HG03460 (cell line): ENCODE measurements at regions not wholly inside any gene's neighbourhood (a gene's known extent, or its start where the extent isn't known, plus 50 kb on each side); places are given as distances from the start of the nearest gene placed in this dataset.
"Not testable (repeated sequence)": the region's sequence is repeated elsewhere in the genome, so short reads cannot be mapped to it uniquely, and the experiment has no call there.

Source experiments
- ATAC-seq: cut with Tn5 transposase; IDR thresholded peaks from one replicate; pipeline ENCODE4 v1.9.1; 2021; ENCODE audit not compliant: unreplicated experiment

DNA sequence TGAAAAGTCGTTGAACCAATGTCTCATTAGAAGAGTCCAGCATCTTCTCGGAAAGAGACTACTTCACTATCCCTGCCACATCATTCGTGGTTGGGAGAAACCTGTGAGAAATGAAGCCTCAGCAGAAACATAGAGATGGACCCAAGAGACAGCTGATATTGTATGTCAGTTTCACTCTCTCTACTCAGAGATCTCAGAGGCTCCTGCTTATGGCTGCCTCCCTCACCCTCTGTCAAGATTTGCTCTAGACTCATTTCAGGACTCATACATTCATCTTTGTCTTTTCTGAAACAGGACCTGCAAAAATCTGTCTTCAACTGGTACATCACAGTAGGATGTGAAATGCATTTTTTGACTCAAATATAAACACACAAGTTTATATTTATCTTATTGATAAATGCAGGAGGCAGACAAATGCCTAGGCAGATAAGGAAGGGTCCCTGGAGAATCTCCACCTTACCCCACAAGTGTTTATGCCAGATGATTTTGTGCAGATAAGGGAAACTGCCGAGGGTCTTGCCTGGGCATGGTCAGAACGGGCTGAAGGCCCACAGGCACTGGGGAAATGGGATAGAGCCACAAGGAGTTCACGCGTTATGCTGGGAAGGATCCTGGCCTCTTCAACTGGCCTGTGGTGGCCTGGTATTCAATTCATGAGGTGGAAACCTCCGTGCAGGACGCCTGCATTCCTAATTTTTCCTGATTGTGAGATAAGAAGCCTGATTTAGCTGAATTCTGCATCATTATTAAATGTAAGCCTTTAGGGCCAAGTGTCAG is 1834.0 kb upstream of the PCDH20 start:
- no peak for ATAC-seq

DNA sequence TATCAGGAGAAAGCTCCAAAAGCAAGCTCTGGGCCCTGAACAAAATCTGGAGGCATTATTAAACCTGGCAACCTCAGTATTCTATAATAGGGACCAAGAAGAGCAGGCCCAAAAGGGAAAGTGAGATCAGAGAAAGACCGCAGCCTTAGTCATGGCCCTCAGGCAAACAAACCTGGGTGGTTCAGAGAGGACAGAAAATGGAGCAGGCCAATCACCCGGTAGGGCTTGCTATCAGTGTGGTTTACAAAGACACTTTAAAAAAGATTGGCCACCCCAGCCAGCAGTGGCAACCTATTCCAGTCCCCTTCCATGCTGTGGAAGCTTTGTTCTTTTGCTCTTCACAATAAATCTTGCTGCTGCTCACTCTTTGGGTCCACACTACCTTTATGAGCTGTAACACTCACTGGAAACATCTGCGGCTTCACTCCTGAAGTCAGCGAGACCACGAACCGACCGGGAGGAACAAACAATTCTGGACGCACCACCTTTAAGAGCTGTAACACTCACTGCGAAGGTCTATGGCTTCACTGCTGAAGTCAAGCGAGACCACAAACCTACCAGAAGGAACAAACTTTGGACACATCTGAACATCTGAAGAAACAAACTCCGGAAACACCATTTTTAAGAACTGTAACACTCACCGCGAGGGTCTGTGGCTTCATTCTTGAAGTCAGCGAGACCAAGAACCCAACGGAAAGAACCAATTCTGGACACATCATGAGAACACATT is 1821.2 kb upstream of the PCDH20 start:
- ATAC-seq = not testable (repeated sequence)

DNA sequence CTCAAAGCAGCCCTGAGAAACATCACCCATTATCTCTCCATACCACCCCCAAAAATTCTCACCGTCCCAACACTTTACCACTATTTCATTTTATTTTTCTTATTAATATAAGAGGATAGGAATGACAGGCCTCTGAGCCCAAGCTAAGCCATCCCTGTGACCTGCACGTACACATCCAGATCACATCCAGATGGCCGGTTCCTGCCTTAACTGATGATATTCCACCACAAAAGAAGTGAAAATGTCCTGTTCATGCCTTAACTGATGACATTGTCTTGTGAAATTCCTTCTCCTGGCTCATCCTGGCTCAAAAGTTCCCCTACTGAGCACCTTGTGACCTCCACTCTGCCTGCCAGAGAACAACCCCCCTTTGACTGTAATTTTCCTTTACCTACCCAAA is 1802.9 kb upstream of the PCDH20 start:
- not testable (repeated sequence) for ATAC-seq

DNA sequence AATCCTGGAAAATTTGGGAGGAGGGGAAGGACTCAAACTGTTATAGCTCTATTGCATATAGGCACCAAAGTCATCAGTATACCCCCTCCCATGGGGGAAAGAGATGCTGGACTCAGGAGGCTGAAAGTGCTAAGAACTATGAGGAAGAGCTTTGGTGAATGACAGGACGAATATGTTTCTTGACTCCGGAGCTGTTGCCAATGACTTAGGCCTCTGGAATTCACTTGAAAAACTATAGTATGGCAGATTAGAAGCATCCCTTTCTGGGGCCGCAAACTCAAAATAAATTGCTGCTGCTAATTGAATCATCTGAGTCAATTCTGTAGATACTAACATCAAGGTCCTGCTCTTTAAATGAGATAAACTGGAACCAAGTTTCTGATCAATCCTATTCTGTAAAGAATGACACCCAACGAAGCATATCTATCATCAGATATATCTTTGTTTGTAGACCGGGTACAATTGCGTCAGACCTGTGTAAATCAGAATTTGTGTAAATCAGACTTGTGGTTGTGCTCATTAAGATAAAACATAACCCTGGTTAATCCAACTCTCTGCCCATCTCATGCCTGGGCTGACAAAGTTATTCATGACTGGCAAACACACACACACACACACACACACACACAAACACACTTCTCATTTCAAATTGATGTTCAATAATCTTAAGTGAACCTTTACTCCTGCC is 1793.8 kb upstream of the PCDH20 start:
- no peak for ATAC-seq

DNA sequence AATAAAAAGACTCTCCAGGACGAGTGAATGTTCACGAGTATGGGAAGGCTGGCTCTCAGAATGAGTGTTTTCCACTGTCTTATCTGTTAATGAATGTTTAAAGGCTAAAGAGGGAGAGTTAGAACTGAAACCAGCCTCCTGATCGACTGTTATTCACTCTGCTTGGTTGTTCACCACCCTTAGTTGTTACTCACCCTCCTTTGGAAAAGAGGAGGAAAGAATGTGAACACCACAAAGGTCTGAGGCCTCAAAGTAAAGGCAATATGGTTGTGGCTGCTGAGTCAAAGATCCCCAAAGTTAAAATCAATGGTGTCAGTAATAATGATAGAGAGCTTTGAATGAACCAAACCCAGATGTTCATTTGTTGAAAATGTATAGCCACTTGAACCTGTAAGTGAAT is 1793.2 kb upstream of the PCDH20 start:
- ATAC-seq = no peak

DNA sequence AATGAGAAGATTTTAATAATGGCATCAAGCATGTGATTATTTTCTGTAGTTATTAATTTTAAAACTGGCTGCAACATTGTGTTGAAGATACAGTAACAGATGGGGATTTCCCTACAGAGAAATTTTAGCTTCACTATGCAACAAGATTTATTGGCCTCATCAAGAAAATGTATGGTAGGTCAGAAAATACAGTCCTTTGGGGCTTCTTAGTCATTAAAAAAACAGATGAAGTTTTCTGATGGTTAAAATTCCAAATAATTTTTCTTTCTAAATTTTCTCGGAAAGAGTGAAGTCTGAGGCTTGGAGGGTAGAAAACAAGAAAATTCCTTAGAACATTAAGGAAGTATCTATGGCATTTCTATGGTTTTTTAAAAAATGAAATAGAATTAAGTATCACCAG is 1790.8 kb upstream of the PCDH20 start:
- no peak for ATAC-seq

DNA sequence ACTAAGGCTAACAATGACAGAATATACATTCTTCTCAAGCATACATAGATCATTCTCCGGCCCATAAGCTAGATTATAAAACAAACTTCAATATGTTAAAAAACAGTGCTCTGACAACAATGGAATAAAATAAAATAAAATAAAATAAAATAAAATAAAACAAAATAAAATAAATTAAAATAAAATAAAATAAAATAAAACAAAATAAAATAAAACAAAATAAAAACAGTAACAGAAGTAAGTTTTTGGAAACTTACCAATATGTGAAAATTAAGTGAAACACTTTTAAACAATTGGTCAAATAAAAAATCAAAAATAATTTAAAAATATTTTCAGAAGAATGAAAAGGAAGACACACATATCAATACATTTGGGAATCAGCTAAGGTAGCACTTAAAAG is 1785.8 kb upstream of the PCDH20 start:
- no peak for ATAC-seq

DNA sequence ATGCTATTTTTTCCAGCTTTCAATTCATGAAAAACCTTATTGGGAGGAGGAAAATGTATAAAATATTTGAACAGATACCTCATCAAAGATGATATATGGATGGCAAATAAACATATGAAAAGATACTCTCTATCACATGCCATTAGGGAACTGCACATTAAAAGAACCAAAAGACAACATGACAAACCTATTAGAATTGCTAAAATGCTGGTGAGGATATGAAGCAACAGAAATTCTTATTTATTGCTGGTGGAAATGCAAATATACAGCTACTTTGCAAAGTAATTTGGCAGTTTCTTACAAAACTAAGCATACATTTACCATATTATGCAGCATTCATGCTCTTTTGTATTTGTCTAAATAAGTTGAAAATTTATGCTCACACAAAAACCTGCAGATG is 1783.9 kb upstream of the PCDH20 start:
- ATAC-seq = no peak

DNA sequence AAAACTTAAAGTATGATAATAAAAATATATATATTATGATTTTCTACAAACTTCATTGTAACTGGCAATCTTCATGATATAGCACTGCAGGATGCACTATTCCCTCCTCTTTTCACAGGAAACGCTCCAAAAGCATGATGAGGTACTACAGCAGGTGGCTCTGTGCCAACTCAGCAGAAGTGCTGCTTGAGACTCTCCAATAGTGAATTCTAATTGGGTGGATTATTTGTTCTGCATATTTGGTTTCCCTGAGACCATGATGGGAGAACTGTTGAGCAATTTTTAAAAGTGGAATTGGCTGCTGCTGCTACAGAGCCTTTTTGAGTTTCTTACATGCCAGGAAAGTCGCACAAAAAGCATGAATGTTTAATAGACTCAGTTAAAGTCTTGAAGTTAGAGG is 1782.4 kb upstream of the PCDH20 start:
- no peak for ATAC-seq

DNA sequence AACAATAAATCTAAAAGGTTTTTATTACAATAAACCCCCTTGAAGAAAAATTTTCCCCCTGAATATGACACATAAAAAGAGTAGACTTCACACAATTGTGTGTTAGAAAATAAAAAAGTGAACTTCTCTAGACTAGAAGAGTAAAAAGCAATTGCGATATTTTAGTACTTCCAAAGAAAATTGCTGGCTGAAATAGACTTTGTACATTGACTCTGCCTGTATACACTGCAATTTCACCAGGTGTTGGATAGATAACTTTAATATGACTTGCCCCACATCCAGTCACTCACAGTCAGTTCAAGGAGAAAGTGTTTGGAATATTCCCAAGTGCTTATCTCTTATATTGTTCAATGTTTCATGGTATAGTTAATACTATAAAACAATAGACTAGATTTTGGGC is 1780.1 kb upstream of the PCDH20 start:
- ATAC-seq = no peak

DNA sequence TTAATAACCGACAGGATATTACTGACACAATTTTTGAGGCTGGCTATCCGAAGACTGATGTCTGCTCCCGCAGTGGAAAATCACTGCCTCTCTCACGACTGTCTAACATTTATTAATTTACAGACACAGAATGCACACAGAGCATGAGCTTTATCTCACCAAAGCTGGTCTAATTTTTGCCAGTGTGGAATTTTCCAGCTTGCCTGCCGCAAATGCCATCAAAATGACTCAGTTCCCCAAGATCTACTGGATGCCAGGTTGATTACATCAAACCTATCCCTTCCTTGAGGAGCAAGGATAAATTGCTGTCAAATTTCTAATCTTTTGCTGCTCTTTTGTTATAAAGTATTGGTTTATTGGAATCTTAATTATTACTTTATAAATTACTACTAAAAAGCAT is 1775.1 kb upstream of the PCDH20 start:
- no peak for ATAC-seq

DNA sequence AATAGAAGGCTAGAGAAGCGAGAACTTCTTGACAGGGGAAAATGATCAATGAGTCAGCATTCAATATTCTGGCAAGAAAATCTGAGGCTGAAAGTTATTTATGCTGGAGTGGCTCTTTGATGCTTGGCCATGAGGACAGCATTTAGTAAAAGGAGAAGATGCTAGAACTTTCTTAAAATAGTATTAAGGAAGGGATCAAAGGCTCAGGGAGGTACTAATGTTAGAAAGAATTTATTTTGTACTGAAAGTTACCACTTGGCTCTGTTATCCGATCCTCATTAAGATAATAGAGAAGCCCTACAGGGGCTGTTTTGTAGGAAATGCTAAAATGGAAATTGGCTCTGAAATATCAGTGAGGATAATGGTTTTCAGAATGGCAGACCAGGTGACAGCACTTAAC is 1774.6 kb upstream of the PCDH20 start:
- ATAC-seq = no peak

DNA sequence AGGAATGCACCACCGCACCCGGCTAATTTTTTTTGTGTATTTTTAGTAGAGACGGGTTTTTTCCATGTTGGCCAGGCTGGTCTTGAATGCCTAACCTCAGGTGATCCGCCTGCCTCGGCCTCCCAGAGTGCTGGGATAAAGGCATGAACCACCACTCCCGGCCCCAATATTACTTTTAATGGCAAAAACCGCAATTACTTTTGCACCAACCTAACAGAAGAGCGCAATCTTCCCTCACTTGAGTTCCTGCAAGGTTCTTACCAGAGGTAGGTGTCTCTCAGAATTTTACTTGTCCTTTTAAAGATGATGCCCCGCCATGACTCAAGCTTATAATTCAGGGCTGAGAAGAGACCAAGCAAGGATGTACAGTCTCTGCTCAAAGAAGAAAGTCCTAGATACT is 1774.1 kb upstream of the PCDH20 start:
- no peak for ATAC-seq

DNA sequence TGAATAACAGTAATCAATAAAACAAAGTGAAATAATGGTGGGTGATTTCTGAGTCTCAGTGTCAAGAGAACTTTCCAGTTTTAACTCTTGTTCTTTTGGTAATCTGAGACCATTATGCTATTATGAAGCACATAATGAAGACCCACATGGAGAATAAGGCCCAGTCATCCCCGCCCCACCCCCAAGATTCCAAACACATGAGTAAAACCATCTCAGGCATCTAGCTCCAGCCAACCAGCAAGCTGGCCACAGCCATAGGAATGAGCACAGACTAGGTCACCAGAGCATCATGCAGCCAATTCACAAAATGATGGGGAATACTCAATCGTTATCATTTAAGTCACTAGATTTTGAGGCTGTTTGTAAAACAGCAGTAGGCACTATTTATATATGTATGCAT is 1769.0 kb upstream of the PCDH20 start:
- ATAC-seq = no peak

DNA sequence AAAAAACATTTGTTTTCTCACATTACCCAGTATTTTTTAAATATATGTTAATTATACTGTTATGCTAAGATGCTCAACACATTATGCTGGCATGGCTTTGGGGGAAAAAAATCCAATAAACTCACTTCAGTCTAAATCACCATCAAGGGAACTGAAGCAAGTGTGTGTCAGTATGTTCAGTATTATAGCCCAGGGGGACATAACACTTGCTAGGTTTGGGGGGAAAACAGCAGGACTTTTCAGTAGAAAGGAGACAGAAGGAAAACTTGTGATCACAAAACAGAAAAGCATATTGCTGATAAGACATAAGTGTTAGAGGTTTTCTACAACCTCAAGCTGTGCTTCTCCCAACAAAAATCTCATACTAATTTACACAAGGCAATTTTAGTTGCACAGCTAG is 1759.9 kb upstream of the PCDH20 start:
- ATAC-seq = no peak

DNA sequence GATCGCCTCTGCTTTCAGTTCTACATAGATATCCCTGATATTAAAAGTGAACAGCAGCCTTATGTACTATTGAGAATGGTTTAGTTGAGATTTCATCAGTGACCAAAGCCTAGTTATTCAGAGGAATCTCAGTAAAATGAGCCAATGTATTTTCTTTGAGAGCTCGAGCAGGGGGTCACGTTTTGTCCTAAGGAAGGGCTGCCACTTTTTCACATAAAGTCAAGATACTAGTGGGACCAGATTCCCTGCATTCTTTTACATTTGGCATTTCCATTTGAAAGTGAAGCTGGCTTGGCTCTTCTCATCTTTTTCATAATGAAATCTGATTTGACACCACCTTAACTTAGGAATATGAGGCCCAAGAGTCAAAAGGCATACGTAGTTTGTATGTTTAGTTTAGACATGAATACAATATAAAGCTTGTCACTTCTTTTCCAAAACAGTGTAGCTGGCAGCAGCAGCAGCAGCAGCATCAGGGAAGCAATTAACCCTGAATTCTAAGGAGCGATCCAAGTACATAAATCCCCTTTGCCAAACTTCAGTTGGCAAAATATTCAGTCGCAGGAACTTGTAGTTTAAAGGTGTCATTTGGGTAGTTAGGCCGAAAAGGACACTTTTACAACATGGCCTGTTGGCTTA is 1752.2 kb upstream of the PCDH20 start:
- no peak for ATAC-seq

DNA sequence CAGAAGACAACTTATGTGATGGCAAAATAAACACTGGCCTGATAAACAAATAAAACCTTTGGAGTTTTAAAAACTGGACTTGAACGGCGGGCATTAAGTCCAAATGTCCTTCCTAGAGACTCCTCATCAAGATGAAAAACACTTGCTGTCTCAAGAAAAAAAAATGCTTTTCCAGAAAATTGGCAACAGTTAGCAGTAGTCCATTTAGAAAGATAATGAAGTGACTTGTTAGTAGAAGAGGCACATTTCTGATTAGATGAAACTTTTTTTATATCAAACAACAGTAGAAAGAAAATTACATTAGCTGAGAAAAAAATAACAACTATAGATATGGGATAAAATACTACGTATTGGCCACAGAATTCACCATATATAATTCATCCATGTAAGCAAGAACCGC is 1750.7 kb upstream of the PCDH20 start:
- no peak for ATAC-seq

DNA sequence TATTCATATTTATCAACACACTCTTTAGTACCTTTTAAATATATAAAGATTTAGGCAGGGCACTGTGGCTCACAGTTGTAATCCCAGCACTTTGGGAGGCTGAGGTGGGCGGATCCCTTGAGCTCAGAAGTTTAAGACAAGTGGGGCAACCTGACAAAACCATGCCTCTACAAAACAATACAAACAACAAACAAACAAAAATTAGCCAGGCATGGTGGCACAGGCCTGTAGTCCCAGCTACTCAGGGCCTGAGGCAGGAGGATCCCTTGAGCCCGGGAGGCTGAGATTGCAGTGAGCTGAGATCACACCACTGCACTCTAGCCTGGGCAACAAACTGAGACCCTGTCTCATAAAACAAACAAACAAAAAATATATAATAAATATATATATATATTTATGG is 1748.3 kb upstream of the PCDH20 start:
- ATAC-seq = no peak

DNA sequence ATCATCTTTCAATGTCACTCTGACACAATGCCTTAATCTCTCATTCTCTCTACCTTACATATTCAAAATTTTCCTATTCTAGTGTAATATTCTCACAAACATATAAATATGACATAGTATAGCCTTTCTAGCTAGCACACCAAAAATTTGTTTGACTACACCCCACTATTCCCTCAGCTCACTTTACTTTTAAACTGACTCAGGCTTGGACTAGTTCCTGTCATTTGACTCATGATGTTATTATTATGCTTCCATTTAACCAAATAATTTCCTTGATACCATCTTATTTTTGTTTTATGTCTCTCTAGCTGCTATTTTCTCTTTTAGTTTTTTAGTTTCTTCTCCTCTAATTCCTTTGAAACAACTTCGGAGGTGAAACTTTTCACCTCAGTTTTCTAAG is 1745.6 kb upstream of the PCDH20 start:
- no peak for ATAC-seq

DNA sequence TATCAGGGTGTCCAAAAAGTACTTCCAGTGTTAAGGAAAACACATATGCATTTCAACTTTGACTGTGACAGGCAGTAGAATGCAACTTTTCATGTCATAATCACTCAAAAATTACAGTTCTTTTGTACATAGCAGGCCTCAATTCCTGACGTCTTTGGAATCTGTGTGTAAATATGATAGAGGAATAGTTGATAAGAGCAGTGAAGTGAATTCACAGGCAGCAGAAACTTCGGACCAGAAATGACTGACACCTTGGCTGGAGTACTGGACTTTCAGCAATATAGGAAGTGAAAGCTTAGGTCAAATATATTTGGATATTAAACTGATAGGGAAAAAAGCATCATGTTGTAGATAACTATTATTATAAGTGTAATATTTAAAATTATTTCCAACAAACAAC is 1741.2 kb upstream of the PCDH20 start:
- ATAC-seq = no peak

DNA sequence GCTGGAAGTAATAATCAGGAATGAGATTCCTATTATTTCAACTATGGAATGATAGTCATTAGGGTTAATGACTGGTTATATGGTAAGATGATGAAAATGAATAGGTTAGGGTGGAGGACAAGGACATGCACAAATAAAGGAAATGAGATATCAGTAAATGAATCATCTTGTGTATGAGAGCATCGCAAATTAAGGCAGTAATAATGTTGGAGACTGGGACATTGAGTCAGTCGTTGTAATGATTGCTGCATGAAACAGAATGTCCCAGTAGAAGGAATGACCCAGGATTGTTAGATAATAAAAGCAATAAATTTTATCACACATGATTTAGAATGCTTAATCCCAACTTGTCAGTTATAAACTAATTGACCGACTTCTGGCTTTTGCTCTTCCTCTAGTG is 1733.7 kb upstream of the PCDH20 start:
- ATAC-seq = no peak

DNA sequence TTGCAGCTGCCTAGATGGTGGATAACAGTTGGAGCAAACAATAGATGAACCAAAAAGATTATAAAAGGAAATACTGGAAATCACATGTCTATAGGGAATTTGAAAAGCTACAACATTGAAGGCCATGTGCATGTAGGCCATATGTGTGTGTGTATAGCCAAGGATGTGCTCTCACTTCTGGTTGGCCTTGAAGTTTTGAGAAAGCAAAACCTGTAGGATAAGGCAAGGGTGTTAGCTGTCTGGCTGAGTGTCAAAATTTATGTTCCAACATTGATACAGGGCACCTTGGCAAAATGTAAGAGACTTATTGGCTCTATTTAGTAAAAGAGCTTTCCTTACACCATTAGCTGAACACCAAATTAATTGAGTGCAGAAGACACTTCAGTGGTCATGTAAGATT is 1723.6 kb upstream of the PCDH20 start:
- no peak for ATAC-seq
